Stimulated activated CD8-positive, alpha-beta memory T cell treated with anti-CD3 and anti-CD28 coated beads, Interleukin-4, amount 100 ng/mL, for 48 hours (primary cell): ENCODE measurements at regions not wholly inside any gene's neighbourhood (a gene's known extent, or its start where the extent isn't known, plus 50 kb on each side); places are given as distances from the start of the nearest gene placed in this dataset.
"Not testable (repeated sequence)": the region's sequence is repeated elsewhere in the genome, so short reads cannot be mapped to it uniquely, and the experiment has no call there.

Experiments
- DNase-seq: peaks from one replicate; pipeline ENCODE4 v3.0.0-alpha.2; 2020

GRCh38 chr9:78678877-78679276, 382.0 kb downstream of the PSAT1 start:
- DNase-seq: no peak

DNA sequence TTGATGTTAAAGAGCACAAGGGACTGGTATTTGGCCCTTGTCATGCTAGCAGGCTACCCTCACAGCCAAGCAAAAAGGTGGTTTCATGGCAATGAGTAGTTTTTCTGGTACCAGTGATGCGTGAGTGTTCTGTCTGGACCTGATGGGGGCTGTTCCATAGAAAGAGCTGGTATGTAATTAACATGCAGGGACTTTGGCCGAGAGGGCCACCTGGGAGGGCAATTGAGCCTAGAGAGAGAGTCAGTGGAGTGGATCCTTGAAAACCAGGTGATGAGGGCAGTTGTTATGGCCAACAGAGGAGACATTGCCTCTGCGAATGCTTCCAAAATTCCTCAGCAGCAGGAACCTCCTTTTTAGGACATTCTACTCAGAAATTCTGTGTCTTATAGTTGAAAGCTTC, 383.3 kb downstream of the PSAT1 start:
- no peak for DNase-seq

GRCh38 chr9:78682216-78682615, 385.3 kb downstream of the PSAT1 start:
- DNase-seq: no peak

GRCh38 chr9:78685471-78685870, 388.5 kb downstream of the PSAT1 start:
- no peak for DNase-seq

DNA sequence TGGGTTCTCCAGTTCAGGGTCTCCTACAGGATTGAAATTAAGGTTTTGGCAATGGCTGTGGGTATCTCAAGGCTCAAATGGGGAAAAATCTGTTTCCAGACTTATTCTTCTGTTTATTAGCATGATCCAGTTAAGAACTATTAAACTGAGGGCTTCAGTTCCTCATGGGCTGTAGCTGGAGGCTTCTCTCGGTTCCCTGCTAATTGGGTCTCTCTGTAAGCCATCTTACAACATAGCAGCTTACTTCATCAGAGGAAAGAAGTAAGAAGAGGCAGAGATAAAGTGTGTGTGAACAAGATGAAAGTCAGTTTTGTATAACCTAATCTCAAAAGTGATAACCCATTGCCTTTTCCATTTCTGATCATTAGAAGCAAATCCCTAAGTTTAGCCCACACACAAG, 391.9 kb downstream of the PSAT1 start:
- DNase-seq: no peak

- no peak for DNase-seq
Observed at GRCh38 chr9:78691542-78691941, 394.6 kb downstream of the PSAT1 start.

GRCh38 chr9:78692871-78693270, 395.9 kb downstream of the PSAT1 start:
- no peak for DNase-seq

DNA sequence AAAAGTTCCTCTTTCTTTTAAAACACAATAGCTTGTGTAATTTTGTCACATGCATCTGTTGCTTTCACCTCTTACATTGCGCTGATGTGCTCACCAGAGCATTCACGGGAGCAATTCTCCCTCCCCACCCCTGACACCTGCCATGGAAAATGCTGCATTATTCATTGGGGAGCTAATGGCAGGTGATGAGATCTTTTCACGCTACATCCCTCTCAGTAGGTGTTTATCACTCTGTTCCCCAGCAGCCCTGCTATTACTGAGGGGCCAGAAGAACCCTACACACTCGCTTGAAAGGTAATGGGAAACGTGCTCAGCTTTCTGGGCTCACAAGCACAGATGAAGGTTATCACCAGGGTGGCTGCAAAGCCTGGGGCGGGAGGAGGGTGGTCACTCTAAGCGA, 398.0 kb downstream of the PSAT1 start:
- DNase-seq: no peak

- DNase-seq: no peak
Observed at GRCh38 chr9:78695519-78695918, 398.6 kb downstream of the PSAT1 start.

- no peak for DNase-seq
Observed at GRCh38 chr9:78697618-78698017, 400.7 kb downstream of the PSAT1 start.

DNA sequence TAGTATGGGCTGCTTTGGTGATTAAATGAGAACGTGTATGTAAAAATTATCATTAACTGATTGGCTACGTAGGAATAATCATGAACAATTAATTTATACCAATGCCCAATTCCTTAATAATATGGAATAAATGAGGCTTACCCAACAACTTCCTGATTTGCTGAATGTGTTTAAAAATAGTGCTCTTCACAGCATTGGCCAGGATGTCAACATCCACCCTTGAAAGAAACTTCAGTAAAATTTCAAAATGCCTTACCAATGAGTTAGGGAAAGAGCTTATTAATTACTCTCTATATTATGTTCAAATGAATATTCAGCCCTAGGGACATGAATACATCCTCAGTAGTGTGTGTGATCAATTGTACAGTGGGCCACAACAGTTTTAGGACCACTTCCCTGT, 401.4 kb downstream of the PSAT1 start:
- DNase-seq: no peak

GRCh38 chr9:78699217-78699616, 402.3 kb downstream of the PSAT1 start:
- DNase-seq: not testable (repeated sequence)

GRCh38 chr9:78704153-78704552, 407.2 kb downstream of the PSAT1 start:
- not testable (repeated sequence) for DNase-seq

GRCh38 chr9:78707080-78707479, 410.2 kb downstream of the PSAT1 start:
- no peak for DNase-seq

- DNase-seq: no peak
Observed at GRCh38 chr9:78707481-78707991, 410.6 kb downstream of the PSAT1 start.

DNA sequence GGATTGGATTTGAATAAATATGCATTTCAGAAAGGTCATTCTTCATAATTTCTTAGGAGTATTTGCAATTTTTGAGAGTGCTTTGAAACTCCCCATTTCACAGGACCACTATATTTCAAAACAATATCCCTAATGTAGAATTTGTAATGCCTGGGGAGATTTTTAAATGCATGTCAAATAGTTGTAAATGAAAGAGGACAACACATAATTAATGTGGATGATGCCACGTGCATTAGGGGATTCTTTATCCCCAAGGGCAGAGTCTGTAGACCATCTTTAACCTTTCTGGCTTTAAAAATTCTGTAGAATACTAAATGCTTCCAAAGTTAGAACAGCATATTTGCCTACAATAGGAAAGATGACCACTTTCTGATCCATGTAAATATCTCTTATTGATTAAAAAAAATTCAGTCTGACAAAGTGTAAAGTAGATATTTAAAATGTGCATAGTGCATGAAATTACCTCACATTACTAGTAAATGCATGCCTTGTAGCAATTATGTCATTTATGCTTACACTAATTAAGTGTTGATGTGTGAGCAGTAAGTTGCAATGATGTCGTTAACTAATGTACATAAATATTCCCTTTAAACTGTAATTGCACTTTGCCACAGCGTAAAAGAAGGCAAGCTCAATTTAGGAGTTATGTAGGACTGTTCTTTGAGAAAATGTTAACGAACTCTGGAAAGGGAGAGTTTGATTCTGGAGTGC, 416.1 kb downstream of the PSAT1 start:
- DNase-seq: no peak

DNA sequence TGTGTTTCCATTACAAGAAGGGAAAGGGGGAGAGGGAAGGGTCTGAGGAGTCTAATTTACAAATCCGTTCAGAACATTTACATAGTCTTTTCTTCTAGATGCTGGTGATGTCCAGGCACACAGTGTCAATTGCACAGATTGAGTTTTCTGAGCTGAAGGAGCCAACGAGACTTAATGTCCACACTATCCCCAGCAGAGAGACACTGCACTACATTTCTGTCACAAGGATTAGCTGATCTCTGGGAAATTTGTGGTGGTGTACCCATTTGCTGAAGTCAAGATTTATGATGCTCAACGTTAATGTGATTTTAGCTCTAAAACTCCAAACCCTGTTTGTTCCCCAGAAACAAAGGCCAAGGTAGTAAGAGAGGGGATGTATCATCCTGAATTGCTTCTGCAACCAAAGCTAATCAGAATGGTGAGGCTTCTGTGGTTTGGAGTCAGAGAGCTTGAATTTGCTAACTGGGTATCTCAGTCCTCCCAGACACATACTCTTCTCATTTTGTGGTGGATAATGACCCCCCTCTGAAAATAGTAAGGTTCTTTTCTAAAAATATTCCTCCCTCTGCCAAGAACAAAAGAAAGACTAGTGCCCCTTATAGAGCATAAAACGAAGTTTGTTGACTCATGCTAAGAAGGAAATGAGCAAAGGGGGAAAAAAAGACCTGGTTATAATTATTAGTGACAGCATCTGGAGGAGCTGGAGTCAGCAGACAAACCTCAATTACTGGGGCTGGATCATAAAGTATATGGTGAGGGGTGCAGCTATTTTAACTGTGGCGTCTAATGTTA, 416.9 kb downstream of the PSAT1 start:
- no peak for DNase-seq

GRCh38 chr9:78714576-78714975, 417.7 kb downstream of the PSAT1 start:
- DNase-seq: no peak

- DNase-seq: not testable (repeated sequence)
Observed at GRCh38 chr9:78719029-78719428, 422.1 kb downstream of the PSAT1 start.

GRCh38 chr9:78724896-78725295, 428.0 kb downstream of the PSAT1 start:
- no peak for DNase-seq

DNA sequence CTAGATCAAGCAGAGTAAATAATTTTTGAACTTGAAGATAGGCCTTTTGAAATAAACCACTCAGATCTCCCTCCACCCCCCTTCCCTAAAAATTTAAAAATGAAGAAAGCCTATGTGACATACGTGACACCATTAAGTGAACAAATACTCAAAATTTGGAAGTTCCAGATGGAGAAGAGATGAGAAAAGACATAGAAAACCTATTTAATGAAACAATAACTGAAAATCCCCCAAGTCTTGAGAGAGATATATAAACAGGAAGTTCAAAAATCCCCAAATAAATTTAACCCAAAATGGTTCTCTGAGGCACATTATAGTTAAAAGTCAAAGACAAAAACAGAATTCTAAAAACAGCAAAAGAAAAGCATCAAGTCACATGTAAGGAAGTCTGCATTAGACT, 428.6 kb downstream of the PSAT1 start:
- DNase-seq: no peak

- DNase-seq: no peak
Observed at GRCh38 chr9:78745331-78745730, 448.4 kb downstream of the PSAT1 start.

DNA sequence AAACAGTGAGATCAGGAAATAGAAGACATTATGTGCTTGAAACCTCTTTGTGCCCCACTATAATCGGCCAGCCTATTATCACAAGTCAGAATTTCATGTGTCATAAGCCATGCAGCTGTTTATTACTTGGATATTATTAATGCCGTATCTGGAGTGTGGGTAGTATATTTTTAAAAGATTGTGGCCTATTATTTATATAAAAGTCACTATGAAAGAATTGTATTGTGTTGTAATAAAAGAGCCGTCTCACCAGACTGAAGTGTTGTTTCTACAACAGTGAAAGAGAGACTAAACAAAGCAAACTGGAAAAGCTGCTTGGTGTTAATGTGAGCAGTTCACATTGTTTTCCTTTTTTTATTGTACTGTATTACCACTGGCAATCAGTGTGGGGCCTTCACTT, 449.1 kb downstream of the PSAT1 start:
- no peak for DNase-seq

DNA sequence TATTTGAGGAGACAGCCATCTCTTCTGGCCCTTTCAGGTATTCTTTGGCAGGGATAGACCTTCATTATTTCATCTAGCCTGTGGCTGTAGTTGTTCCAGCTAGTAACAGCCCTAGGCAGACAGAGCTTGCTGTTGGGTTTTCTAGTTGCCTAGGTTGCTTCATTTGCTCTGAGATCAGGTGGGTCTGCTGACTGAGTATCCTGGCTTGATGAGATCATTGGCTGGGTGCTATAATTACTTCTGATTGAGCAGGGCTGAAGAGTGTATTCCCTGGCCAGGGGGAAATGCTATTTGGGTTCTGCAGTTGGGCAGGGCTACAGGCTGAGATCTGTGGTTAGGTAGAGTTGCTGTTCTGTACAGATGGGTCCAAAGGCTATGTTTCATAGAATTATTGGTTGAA, 456.1 kb downstream of the PSAT1 start:
- DNase-seq: no peak
